ENCODE measurements at regions not wholly inside any gene's neighbourhood (a gene's known extent, or its start where the extent isn't known, plus 50 kb on each side); places are given as distances from the start of the nearest gene placed in this dataset.

DNA sequence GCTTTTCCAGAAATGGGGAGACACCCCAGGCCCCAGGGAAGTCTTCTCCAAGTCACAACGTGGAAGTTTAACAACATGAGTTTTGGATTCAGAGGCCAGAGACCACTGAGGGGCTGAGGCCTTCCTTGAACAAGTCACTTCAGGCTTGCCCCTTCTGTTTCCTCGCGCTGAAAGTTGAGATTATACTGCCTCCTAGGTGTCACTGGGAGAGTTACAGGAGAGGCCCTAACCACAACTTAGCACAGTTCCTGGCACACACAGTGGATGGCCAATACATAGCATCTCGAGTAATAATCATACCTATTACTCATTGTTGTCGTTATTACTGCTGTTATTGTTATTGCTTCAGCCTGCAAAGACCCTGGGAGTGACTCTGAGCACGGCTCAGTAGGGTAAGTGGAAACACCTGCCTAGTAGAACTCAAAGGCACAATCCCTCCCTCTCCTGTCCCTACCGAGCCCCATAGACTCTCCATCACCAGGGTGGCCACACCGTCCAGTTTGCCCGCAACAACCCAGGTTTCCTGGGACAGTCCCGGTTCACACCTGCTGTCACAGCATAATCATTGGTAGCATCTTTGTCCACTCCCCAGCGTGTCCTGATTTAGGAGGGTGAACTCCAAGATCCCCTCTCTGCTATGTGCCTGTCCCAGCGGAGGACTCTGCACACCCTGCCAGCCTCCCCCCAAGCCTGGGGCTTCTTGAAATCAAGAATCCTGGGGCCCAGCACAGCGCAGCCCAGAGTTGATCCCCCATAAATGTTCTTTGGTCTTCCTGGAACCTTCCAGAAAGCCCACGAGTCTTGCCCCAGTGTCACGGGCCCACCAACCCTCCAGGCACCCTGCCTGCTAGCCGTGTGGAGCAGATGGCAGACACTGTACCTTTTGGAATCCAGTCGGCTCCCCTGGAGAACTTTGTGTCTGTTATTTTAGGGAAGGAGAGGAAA is 85.0 kb downstream of the SYNE3 start:
- DNase-seq (ENCODE audit: low read depth) = no peak
- TF ChIP-seq, protein P1, sequence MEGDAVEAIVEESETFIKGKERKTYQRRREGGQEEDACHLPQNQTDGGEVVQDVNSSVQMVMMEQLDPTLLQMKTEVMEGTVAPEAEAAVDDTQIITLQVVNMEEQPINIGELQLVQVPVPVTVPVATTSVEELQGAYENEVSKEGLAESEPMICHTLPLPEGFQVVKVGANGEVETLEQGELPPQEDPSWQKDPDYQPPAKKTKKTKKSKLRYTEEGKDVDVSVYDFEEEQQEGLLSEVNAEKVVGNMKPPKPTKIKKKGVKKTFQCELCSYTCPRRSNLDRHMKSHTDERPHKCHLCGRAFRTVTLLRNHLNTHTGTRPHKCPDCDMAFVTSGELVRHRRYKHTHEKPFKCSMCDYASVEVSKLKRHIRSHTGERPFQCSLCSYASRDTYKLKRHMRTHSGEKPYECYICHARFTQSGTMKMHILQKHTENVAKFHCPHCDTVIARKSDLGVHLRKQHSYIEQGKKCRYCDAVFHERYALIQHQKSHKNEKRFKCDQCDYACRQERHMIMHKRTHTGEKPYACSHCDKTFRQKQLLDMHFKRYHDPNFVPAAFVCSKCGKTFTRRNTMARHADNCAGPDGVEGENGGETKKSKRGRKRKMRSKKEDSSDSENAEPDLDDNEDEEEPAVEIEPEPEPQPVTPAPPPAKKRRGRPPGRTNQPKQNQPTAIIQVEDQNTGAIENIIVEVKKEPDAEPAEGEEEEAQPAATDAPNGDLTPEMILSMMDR (IDR thresholded peaks at IDR 0.05; ENCODE audit: control insufficient read depth, insufficient read depth, low read depth, low read length, missing control alignments) = peak; percentile 31
- H3K4me3 ChIP-seq (ENCODE audit: control insufficient read depth, low read depth, low read length) = no peak overlapping the region

DNA sequence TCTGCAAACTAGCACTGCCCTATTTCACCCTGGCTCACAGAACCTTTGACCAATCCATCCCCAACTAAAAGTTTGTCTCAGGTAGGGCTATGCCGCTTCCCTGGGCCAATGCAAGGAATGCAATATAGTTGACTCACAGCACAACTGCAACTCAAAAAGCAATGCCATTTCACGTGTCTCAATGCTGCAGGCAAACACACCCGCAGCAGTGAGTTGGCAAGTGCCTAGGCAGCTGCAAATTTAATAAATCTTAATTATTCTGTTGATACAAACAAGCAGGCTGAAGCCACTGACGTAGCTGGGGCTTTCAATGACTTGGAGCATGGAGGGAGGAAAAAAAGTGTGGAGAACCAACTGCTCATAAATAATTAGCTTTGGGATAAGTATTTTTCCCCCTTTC is 87.9 kb downstream of the SYNE3 start:
- H3K4me3 ChIP-seq (ENCODE audit: control insufficient read depth, low read depth, low read length) = no peak overlapping the region
- TF ChIP-seq, protein P1 (IDR thresholded peaks at IDR 0.05; ENCODE audit: control insufficient read depth, insufficient read depth, low read depth, low read length, missing control alignments) = no peak
- DNase-seq (ENCODE audit: low read depth) = no peak

DNA sequence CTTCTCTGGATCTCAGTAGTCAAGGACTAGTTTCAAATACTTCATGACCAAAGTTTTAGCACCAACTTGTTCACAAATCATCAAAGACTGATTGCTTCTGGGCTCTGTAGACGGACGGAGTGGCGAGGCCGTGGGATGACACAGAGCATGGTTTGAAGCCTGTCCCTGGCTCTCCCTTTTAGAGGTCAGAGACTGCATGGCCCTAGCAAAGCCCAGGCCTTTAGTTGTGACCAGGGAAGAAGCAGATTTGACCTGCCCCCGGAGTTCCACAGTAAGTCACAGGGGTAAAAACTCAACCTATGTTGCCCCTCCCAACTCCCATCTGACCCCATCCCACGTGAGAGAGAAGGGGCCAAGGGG is 90.4 kb downstream of the SYNE3 start:
- TF ChIP-seq, protein P1 (IDR thresholded peaks at IDR 0.05; ENCODE audit: control insufficient read depth, insufficient read depth, low read depth, low read length, missing control alignments) = no peak
- no peak overlapping the region for H3K4me3 ChIP-seq (ENCODE audit: control insufficient read depth, low read depth, low read length)
- DNase-seq (ENCODE audit: low read depth) = no peak

DNA sequence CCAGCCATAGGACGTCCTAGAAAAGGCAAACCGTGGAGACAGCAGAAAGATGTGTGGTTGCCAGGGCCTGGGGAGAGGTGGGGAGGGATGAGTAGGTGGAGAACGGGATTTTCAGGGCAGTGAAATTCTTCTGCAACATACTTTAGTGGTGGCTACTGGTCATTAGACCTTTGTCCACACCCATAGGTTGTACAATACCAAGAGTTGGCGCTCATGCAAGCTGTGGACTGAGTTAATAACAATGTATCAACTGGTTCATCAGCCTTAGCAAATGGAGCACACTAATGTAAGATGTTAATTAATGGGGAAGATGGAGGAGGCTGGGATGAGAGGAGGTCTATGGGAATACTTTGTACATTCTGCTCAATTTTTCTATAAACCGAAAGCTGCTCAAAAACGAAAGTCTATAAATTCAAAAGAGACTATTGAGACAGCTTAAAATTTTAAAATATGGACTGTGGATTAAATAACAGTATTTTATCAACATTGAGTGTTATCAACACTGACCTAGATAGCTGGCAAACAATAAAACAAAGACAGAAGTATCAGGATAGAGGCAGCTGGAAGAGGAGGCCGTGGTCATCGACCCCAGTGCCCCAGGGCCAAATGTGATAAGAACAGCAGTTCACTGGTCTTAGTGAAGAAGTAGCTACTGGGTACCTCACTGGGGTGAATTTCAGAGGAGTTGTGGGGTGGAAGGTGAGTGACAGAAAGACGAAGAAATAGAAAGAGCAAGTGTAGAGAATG is 90.9 kb downstream of the SYNE3 start:
- TF ChIP-seq, protein P1 (IDR thresholded peaks at IDR 0.05; ENCODE audit: control insufficient read depth, insufficient read depth, low read depth, low read length, missing control alignments) = no peak
- H3K4me3 ChIP-seq (ENCODE audit: control insufficient read depth, low read depth, low read length) = no peak overlapping the region
- no peak for DNase-seq (ENCODE audit: low read depth)

DNA sequence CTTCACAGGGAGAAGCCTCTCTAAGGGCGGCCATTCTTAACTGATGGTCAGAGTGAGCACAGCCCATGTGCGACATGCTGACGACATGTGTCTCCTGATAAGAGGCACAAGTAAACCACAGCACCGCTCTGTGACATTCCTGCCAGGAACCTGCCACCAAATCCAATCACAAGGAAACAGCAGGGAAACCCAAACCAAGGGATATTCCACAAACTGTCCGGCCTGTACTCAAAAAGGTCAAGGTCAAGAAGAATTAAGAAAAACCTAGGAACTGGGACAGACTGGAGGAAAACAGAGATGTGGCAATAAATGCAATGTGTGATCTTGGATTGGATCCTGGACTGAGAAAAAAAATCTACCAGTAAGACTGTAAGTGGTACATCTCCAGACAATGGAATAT is 91.9 kb downstream of the SYNE3 start:
- TF ChIP-seq, protein P1 (IDR thresholded peaks at IDR 0.05; ENCODE audit: control insufficient read depth, insufficient read depth, low read depth, low read length, missing control alignments) = no peak
- peak; percentile 10 for DNase-seq (ENCODE audit: low read depth)
- no peak overlapping the region for H3K4me3 ChIP-seq (ENCODE audit: control insufficient read depth, low read depth, low read length)

DNA sequence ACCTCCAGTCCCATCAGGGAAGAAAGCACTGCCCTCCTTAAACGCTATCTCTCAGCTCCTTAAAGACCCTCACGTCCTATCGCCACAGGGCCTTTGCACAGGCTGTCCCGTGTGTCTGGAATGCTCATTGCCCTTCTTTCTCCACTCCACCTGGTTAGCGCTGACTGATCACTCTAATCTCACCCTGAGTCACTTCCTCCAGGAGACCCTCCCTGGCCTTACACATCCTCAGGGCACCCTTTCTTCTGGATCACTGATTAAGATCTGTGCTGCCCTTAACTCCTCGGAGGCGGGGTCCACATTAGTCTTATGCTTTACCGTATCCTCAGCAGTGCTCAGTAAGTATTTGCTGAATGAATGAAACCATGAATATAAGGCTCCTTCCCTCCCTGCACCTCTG is 94.7 kb downstream of the SYNE3 start:
- H3K4me3 ChIP-seq (ENCODE audit: control insufficient read depth, low read depth, low read length) = no peak overlapping the region
- DNase-seq (ENCODE audit: low read depth) = no peak
- TF ChIP-seq, protein P1 (IDR thresholded peaks at IDR 0.05; ENCODE audit: control insufficient read depth, insufficient read depth, low read depth, low read length, missing control alignments) = no peak

Data from AG09309 (cell line).